HepG2 (cell line): ENCODE measurements at regions not wholly inside any gene's neighbourhood (a gene's known extent, or its start where the extent isn't known, plus 50 kb on each side); places are given as distances from the start of the nearest gene placed in this dataset.

Experiments used
- ATAC-seq: fragments of 200-7000 bp; cut with Tn5 transposase; 3 replicates; pipeline ENCODE4 v1.9.1; 2020; ENCODE audit warnings: mild to moderate bottlenecking, moderate library complexity
- BruUV-seq: library from RNA; stranded (reverse); fragments of 400-500 nt; replicated peaks from 2 replicates; lab custom pipeline; 2021; lab: Mats Ljungman, UMichigan
- CTCF ChIA-PET: fragments of 300-600 bp; formaldehyde crosslinking; extraction: SDS; loops from one replicate; lab custom pipeline; 2021; ENCODE audit warnings: low total read pairs, inconsistent platforms, low intra/inter-chr PET ratio; lab: Yijun Ruan, JAX
- POLR2A ChIA-PET: fragments of 350-600 bp; sonication (Branson Sonifier 250); formaldehyde crosslinking; loops from one replicate; lab custom pipeline; 2020; ENCODE audit warnings: antibody characterized with exemption, inconsistent platforms; lab: Yijun Ruan, JAX
- DNase-seq: peaks from one replicate; pipeline ENCODE4 v3.0.0-alpha.2; 2015; ENCODE audit warnings: low spot score
- FAIRE-seq: peaks from 3 replicates; lab custom pipeline; 2011; peaks lifted over from hg19 to GRCh38; lab: Jason Lieb, UNC
- H2AFZ ChIP-seq: one replicate; pipeline ENCODE4 v1.6.1; 2011; ENCODE audit warnings: low read length, inconsistent platforms
- H3K27ac ChIP-seq: fragments of 300-600 bp; 3 replicates; pipeline ENCODE4 v1.8.0; 2011; ENCODE audit warnings: mixed run types, mild to moderate bottlenecking, mixed read lengths, low read length, inconsistent platforms; ENCODE audit not compliant: insufficient read depth; ENCODE audit errors: extremely low read length
- H3K27me3 ChIP-seq, 2 experiments: fragments of 200-600 bp in 1 of 2; 2 replicates in 1 of 2; 3 replicates in 1 of 2; pipeline versions ENCODE4 v1.6.0 to v1.8.0; 2011; ENCODE audit warnings: low read length in 2 of 2, mild to moderate bottlenecking in 2 of 2, moderate library complexity in 2 of 2, inconsistent platforms in 1 of 2; ENCODE audit not compliant: insufficient read depth in 2 of 2, control insufficient read depth in 1 of 2
- H3K36me3 ChIP-seq, 2 experiments: fragments of 200-600 bp in 1 of 2; replicated peaks in 1 of 2; 2 replicates in 1 of 2; 3 replicates in 1 of 2; pipeline versions ENCODE4 v1.5.1 to v1.8.0; 2011; ENCODE audit warnings: low read length in 2 of 2, inconsistent platforms in 1 of 2; ENCODE audit not compliant: insufficient read depth in 2 of 2, control insufficient read depth in 1 of 2
- H3K4me1 ChIP-seq: 2 replicates; pipeline ENCODE4 v1.5.1; 2012; ENCODE audit warnings: low read length, inconsistent platforms; ENCODE audit not compliant: insufficient read depth
- H3K4me2 ChIP-seq: 2 replicates; pipeline ENCODE4 v1.6.0; 2011; ENCODE audit warnings: low read depth, low read length, inconsistent platforms
- H3K4me3 ChIP-seq, 3 experiments: fragments of 200-600 bp in 1 of 3; sonication (generic), shearing (Covaris generic) in 1 of 3; replicated peaks in 1 of 3; 2 replicates each; pipeline ENCODE4 v1.5.1; 2011 to 2016; ENCODE audit warnings: low read length in 3 of 3, inconsistent platforms in 2 of 3, low read depth in 2 of 3, mild to moderate bottlenecking in 2 of 3, control low read depth in 1 of 3, mixed read lengths in 1 of 3; ENCODE audit not compliant: insufficient read depth in 1 of 3
- H3K79me2 ChIP-seq: one replicate; pipeline ENCODE4 v1.6.1; 2011; ENCODE audit warnings: low read length, inconsistent platforms; ENCODE audit not compliant: insufficient read depth
- H3K9ac ChIP-seq: 2 replicates; pipeline ENCODE4 v1.6.0; 2011; ENCODE audit warnings: mild to moderate bottlenecking, low read depth, low read length, inconsistent platforms; ENCODE audit not compliant: insufficient read depth
- H3K9me3 ChIP-seq: 2 replicates; pipeline ENCODE4 v1.5.1; 2012; ENCODE audit warnings: mild to moderate bottlenecking, low read length
- H4K20me1 ChIP-seq: 2 replicates; pipeline ENCODE4 v1.6.0; 2011; ENCODE audit warnings: inconsistent platforms, mild to moderate bottlenecking, low read length, moderate library complexity; ENCODE audit not compliant: insufficient read depth
- AGO1 ChIP-seq: fragments of 200-400 bp; formaldehyde crosslinking; IDR thresholded peaks from 2 replicates; pipeline ENCODE4 v1.6.1; 2017; ENCODE audit warnings: mild to moderate bottlenecking, low read depth, low read length, moderate library complexity; ENCODE audit not compliant: poor library complexity, severe bottlenecking
- HOXA9 ChIP-seq: sonication (generic); formaldehyde crosslinking; IDR thresholded peaks from 2 replicates; pipeline ENCODE4 v1.8.1; 2022; ENCODE audit warnings: missing genetic modification reagents, mild to moderate bottlenecking, moderate library complexity, borderline replicate concordance
- SETDB1 ChIP-seq: sonication (generic); formaldehyde crosslinking; IDR thresholded peaks from 2 replicates; pipeline ENCODE4 v1.5.1; 2020; ENCODE audit warnings: missing genetic modification reagents, mild to moderate bottlenecking, borderline replicate concordance
- ZNF292 ChIP-seq: sonication (generic); formaldehyde crosslinking; IDR thresholded peaks from 2 replicates; pipeline ENCODE4 v1.8.1; 2022; ENCODE audit warnings: mild to moderate bottlenecking, low read depth, missing genetic modification reagents, borderline replicate concordance
- WGBS: methylation state at CpG from one replicate; pipeline ENCODE4 v1.1.6; 2017; ENCODE audit warnings: low lambda C conversion rate; 5-methylcytosine and 5-hydroxymethylcytosine counted together
- in situ Hi-C: cut with HindIII; loops from 2 replicates; pipeline ENCODE4 v1.10.0; 2017; ENCODE audit warnings: low pct_unique_long_range_greater_than_20kb; ENCODE audit not compliant: extremely low pct_ligation_motif_present
- intact Hi-C: fragments of 100-400 bp; cut with micrococcal nuclease; formaldehyde crosslinking; loops from one replicate; pipeline ENCODE4 v1.10.0; 2022; ENCODE audit not compliant: unreplicated experiment

DNA sequence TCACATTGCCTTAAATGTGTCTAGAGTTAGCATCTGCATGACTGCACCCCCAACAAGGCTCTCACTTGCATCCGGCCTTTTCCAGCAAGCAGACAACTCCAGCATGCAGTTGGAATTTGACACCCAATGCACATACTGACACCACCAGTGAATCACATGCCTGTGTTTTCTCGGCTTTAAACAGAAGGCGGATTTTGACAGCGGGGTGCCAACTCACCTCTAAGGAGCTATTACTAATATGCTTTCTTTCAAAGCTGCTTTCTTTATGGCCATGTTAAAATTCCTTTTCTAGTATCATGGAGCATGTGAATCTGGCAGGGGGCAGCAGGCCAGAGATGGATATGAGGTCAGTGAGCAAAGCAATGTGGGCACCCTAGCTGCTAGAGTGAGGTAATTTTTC, 78.0 kb upstream of the CLNK start:
- FAIRE-seq (no peak), ATAC-seq (no peak), DNase-seq (no peak)
- no peaks in the 10 kb centered on the region for H3K9me3 ChIP-seq
- intact Hi-C loops (no loop called here), in situ Hi-C loops (no loop called here)
- no peak overlapping the region for H2AFZ ChIP-seq
- no peak overlapping the region for H3K4me2 ChIP-seq
- no peaks in the 10 kb centered on the region for H4K20me1 ChIP-seq
- no peak for TF ChIP-seq AGO1
- no peak overlapping the region for H3K4me3 ChIP-seq
- no peaks in the 10 kb centered on the region for H3K36me3 ChIP-seq
- H3K27me3 ChIP-seq = no peaks in the 10 kb centered on the region
- no peak overlapping the region for H3K27ac ChIP-seq
- 7% methylated on average over 4 of the region's 4 CpGs for WGBS
- no TSS peak for BruUV-seq
- H3K9ac ChIP-seq = no peak overlapping the region
- POLR2A ChIA-PET = no interaction called here
- CTCF ChIA-PET = no interaction called here
- no peaks in the 10 kb centered on the region for H3K4me1 ChIP-seq
- no peaks in the 10 kb centered on the region for H3K79me2 ChIP-seq

DNA sequence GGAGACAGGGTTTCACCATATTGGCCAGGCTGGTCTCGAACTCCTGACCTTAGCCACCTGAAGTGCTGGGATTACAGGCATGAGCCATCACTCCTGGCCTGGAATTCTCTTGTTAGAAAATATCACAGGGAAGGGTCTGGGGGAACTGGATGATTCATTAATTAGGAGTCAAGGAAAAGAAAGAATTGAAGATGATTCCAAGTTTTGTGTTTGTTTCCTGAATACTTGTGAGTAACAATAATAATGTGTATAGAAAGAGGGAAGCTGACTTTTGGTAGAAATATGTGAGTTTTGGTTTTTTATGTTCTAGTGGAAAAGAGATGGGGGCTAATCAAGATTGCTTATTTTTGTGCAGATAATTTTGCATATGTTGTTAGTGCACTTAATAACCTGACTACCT, 77.3 kb upstream of the CLNK start:
- 0% methylated on average over 1 of the region's 1 CpG for WGBS
- Histone ChIP-seq H3K27ac (no peak overlapping the region), H3K4me1 (no peaks in the 10 kb centered on the region), H3K79me2 (no peaks in the 10 kb centered on the region), H3K4me3 (no peak overlapping the region), H3K4me2 (no peak overlapping the region), H3K9me3 (no peaks in the 10 kb centered on the region), H2AFZ (no peak overlapping the region), H3K9ac (no peak overlapping the region), H3K36me3 (no peaks in the 10 kb centered on the region), H4K20me1 (no peaks in the 10 kb centered on the region), H3K27me3 (no peaks in the 10 kb centered on the region)
- FAIRE-seq = no peak
- POLR2A ChIA-PET = no interaction called here
- in situ Hi-C loops = no loop called here
- ATAC-seq = no peak
- no peak for DNase-seq
- BruUV-seq = no TSS peak
- CTCF ChIA-PET = no interaction called here
- intact Hi-C loops = no loop called here
- TF ChIP-seq HOXA9 = no peak
- TF ChIP-seq ZNF292 (CRISPR knock-in tag) = no peak
- TF ChIP-seq SETDB1 (CRISPR knock-in tag) = no peak
